GM21526 (cell line): ENCODE measurements at regions not wholly inside any gene's neighbourhood (a gene's known extent, or its start where the extent isn't known, plus 50 kb on each side); places are given as distances from the start of the nearest gene placed in this dataset.
"Not testable (repeated sequence)": the region's sequence is repeated elsewhere in the genome, so short reads cannot be mapped to it uniquely, and the experiment has no call there.

Experiments
- ATAC-seq: cut with Tn5 transposase; IDR thresholded peaks from one replicate; pipeline ENCODE4 v1.9.1; 2021; ENCODE audit warnings: moderate library complexity; ENCODE audit not compliant: unreplicated experiment, low FRiP score

- ATAC-seq = no peak
Observed at GRCh38 chr6:67475700-67476099, 1159.4 kb upstream of the ADGRB3 start.

- ATAC-seq = no peak
Observed at GRCh38 chr6:67467341-67467740, 1167.7 kb upstream of the ADGRB3 start.

GRCh38 chr6:67462725-67463124, 1172.4 kb upstream of the ADGRB3 start:
- ATAC-seq = not testable (repeated sequence)

GRCh38 chr6:67459556-67459955, 1175.5 kb upstream of the ADGRB3 start:
- no peak for ATAC-seq

GRCh38 chr6:67458265-67458664, 1176.8 kb upstream of the ADGRB3 start:
- ATAC-seq = no peak

GRCh38 chr6:67451874-67452273, 1183.2 kb upstream of the ADGRB3 start:
- ATAC-seq = no peak

- no peak for ATAC-seq
Observed at GRCh38 chr6:67450641-67451040, 1184.4 kb upstream of the ADGRB3 start.

- ATAC-seq = no peak
Observed at GRCh38 chr6:67449602-67450001, 1185.5 kb upstream of the ADGRB3 start.

- ATAC-seq = no peak
Observed at GRCh38 chr6:67433124-67433523, 1202.0 kb upstream of the ADGRB3 start.

GRCh38 chr6:67431076-67431475, 1204.0 kb upstream of the ADGRB3 start:
- no peak for ATAC-seq

GRCh38 chr6:67426686-67427085, 1208.4 kb upstream of the ADGRB3 start:
- not testable (repeated sequence) for ATAC-seq

- ATAC-seq = no peak
Observed at GRCh38 chr6:67412035-67412434, 1223.0 kb upstream of the ADGRB3 start.

GRCh38 chr6:67411036-67411435, 1224.0 kb upstream of the ADGRB3 start:
- no peak for ATAC-seq

GRCh38 chr6:67394254-67394653, 1240.8 kb upstream of the ADGRB3 start:
- ATAC-seq = no peak

GRCh38 chr6:67393356-67393755, 1241.7 kb upstream of the ADGRB3 start:
- no peak for ATAC-seq

GRCh38 chr6:67391955-67392354, 1243.1 kb upstream of the ADGRB3 start:
- ATAC-seq = no peak

- no peak for ATAC-seq
Observed at GRCh38 chr6:67369679-67370078, 1265.4 kb upstream of the ADGRB3 start.

- ATAC-seq = no peak
Observed at GRCh38 chr6:67362976-67363375, 1272.1 kb upstream of the ADGRB3 start.

GRCh38 chr6:67361264-67361663, 1273.8 kb upstream of the ADGRB3 start:
- no peak for ATAC-seq

GRCh38 chr6:67358241-67358640, 1276.8 kb upstream of the ADGRB3 start:
- ATAC-seq = no peak

GRCh38 chr6:67353861-67354260, 1281.2 kb upstream of the ADGRB3 start:
- no peak for ATAC-seq

- no peak for ATAC-seq
Observed at GRCh38 chr6:67352717-67353116, 1282.4 kb upstream of the ADGRB3 start.

- no peak for ATAC-seq
Observed at GRCh38 chr6:67350729-67351128, 1284.4 kb upstream of the ADGRB3 start.
